ENCODE measurements at regions not wholly inside any gene's neighbourhood (a gene's known extent, or its start where the extent isn't known, plus 50 kb on each side); places are given as distances from the start of the nearest gene placed in this dataset.

- H3K4me1 ChIP-seq: no peaks in the 10 kb centered on the region
- ATAC-seq: no peak
- no peak overlapping the region for H3K4me3 ChIP-seq
- no peaks in the 10 kb centered on the region for H3K27me3 ChIP-seq
- H3K36me3 ChIP-seq: no peaks in the 10 kb centered on the region
- no peaks in the 10 kb centered on the region for H3K9me3 ChIP-seq
- intact Hi-C loops (cut with DNase I): no loop called here
- DNase-seq: no peak
- H3K27ac ChIP-seq: no peak overlapping the region
- TF ChIP-seq, protein P1, sequence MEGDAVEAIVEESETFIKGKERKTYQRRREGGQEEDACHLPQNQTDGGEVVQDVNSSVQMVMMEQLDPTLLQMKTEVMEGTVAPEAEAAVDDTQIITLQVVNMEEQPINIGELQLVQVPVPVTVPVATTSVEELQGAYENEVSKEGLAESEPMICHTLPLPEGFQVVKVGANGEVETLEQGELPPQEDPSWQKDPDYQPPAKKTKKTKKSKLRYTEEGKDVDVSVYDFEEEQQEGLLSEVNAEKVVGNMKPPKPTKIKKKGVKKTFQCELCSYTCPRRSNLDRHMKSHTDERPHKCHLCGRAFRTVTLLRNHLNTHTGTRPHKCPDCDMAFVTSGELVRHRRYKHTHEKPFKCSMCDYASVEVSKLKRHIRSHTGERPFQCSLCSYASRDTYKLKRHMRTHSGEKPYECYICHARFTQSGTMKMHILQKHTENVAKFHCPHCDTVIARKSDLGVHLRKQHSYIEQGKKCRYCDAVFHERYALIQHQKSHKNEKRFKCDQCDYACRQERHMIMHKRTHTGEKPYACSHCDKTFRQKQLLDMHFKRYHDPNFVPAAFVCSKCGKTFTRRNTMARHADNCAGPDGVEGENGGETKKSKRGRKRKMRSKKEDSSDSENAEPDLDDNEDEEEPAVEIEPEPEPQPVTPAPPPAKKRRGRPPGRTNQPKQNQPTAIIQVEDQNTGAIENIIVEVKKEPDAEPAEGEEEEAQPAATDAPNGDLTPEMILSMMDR (IDR thresholded peaks at IDR 0.05): no peak
These were observed 226.0 kb upstream of the C9orf72 start for GRCh38 chr9:27799326-27799725.

DNA sequence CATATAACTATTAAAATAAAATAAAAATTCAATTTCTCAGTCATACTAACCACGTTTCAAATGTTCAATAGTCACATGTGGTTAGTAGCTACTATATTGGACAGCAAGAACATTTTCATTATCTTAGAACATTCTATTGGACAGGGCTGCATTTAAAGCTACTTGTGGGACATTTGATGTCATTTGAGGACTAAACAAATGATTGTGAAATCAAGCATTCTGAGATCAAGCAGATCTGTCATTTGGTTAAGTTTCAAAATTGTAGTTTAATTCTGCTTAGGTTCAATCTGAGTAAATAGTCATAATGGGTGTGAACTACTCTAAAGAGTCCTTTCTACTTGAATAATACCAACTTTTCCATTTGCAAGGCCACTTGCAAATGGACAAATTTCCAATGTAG is 226.9 kb upstream of the C9orf72 start:
- no peak for ATAC-seq
- DNase-seq: no peak
- intact Hi-C loops (cut with DNase I): no loop called here
- TF ChIP-seq, protein P1 (IDR thresholded peaks at IDR 0.05): no peak
- Histone ChIP-seq H3K36me3 (no peaks in the 10 kb centered on the region), H3K4me1 (no peaks in the 10 kb centered on the region), H3K4me3 (no peak overlapping the region), H3K27me3 (no peaks in the 10 kb centered on the region), H3K9me3 (no peaks in the 10 kb centered on the region), H3K27ac (no peak overlapping the region)

- DNase-seq: no peak
- intact Hi-C loops (cut with DNase I): no loop called here
- no peaks in the 10 kb centered on the region for H3K36me3 ChIP-seq
- H3K4me1 ChIP-seq: no peaks in the 10 kb centered on the region
- H3K9me3 ChIP-seq: no peaks in the 10 kb centered on the region
- no peak for ATAC-seq
- no peaks in the 10 kb centered on the region for H3K27me3 ChIP-seq
- no peak overlapping the region for H3K27ac ChIP-seq
- TF ChIP-seq, protein P1 (IDR thresholded peaks at IDR 0.05): no peak
- no peak overlapping the region for H3K4me3 ChIP-seq
These were observed 227.6 kb upstream of the C9orf72 start for GRCh38 chr9:27800692-27801370.

GRCh38 chr9:27801545-27801944 is 228.3 kb upstream of the C9orf72 start:
- intact Hi-C loops (cut with DNase I): no loop called here
- no peak overlapping the region for H3K27ac ChIP-seq
- TF ChIP-seq, protein P1 (IDR thresholded peaks at IDR 0.05): no peak

GRCh38 chr9:27802418-27802817 is 229.1 kb upstream of the C9orf72 start:
- H3K36me3 ChIP-seq: no peaks in the 10 kb centered on the region
- no peaks in the 10 kb centered on the region for H3K4me1 ChIP-seq
- no peak overlapping the region for H3K27ac ChIP-seq
- no peaks in the 10 kb centered on the region for H3K9me3 ChIP-seq
- DNase-seq (no peak), ATAC-seq (no peak)
- H3K4me3 ChIP-seq: no peak overlapping the region
- TF ChIP-seq, protein P1 (IDR thresholded peaks at IDR 0.05): no peak
- intact Hi-C loops (cut with DNase I): no loop called here
- H3K27me3 ChIP-seq: no peaks in the 10 kb centered on the region

More at GRCh38 chr9:27801545-27801944, 228.3 kb upstream of the C9orf72 start:
- H3K27me3 ChIP-seq: no peaks in the 10 kb centered on the region
- DNase-seq (peak in 2 of 4 donors; percentile 26 to 54), ATAC-seq (no peak)
- H3K4me3 ChIP-seq: no peak overlapping the region
- no peaks in the 10 kb centered on the region for H3K36me3 ChIP-seq
- no peaks in the 10 kb centered on the region for H3K9me3 ChIP-seq
- H3K4me1 ChIP-seq: no peaks in the 10 kb centered on the region
